Pulmonary artery endothelial cell (primary cell): ENCODE measurements at regions not wholly inside any gene's neighbourhood (a gene's known extent, or its start where the extent isn't known, plus 50 kb on each side); places are given as distances from the start of the nearest gene placed in this dataset.
"Not testable (repeated sequence)": the region's sequence is repeated elsewhere in the genome, so short reads cannot be mapped to it uniquely, and the experiment has no call there.

Source experiments
- DNase-seq: peaks from one replicate; pipeline ENCODE4 v3.0.0-alpha.2; 2011; ENCODE audit warnings: low read depth, low spot score

DNA sequence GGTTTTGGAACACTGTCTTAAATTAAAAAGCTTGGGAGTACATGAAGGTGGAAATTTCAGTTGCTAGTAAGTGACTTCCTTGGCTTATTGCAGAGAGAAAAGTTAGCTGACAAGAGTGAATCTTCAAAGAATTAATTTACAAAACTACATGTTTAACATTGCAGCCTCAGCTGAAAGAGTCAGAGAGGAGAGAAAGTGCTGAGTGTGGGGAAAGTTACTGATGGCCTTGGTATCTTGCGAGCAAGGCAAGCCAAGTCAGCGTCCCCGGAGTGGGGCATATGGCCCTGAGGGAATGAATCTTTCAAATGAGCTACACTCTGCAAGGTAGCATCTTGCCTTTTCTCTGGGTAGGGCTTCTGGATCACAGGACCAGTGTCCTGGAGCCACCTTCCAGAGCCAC lies 131.3 kb downstream of the LPIN1 start:
- no peak for DNase-seq

DNA sequence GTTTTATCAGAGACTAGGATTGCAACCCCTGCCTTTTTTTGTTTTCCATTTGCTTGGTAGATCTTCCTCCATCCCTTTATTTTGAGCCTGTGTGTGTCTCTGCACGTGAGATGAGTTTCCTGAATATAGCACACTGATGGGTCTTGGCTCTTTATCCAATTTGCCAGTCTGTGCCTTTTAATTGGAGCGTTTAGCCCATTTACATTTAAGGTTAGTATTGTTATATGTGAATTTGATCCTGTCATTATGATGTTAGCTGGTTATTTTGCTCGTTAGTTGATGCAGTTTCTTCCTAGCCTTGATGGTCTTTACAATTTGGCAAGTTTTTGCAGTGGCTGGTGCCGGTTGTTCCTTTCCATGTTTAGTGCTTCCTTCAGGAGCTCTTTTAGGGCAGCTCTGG lies 138.8 kb downstream of the LPIN1 start:
- DNase-seq = not testable (repeated sequence)

DNA sequence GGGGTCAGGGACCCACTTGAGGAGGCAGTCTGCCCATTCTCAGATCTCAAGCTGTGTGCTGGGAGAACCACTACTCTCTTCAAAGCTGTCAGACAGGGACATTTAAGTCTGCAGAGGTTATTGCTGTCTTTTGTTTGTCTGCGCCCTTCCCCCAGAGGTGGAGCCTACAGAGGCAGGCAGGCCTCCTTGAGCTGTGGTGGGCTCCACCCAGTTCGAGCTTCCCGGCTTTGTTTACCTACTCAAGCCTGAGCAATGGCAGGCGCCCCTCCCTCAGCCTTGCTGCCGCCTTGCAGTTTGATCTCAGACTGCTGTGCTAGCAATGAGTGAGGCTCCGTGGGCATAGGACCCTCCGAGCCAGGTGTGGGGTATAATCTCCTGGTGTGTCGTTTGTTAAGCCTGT lies 140.5 kb downstream of the LPIN1 start:
- not testable (repeated sequence) for DNase-seq

DNA sequence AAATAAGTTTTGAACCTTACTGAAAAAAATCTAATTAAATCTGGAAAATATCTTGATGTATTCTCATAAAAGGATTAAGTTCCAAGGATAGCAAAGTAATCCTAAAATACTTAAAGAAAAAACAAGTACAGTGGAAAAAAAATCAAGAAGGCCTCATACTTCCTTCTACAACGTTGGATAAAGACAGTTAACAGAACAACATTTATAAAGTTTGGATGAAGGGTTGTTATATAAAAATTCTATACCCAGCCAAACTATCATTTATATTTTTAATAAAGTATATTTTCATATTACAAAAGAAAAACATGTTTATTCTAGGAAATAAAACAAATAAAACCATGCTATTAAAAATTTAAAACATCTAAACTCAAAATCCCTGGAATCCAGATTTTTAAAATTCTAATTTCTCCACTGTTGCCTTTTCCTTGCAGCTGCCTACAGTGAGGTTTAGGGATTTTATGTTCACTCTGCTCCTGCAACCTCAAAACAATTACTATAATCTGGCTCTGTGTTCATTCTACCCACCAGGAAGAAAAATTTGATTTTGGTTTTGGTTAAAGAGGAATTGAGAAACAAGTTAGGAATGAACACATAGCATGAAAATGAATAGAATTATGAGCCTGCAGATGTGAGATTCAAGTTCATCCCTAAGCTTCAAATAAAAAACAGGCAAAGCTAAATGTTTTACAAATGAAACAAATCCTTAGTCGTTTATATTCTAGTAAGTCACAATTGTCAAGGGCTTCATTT lies 142.8 kb downstream of the LPIN1 start:
- no peak for DNase-seq

DNA sequence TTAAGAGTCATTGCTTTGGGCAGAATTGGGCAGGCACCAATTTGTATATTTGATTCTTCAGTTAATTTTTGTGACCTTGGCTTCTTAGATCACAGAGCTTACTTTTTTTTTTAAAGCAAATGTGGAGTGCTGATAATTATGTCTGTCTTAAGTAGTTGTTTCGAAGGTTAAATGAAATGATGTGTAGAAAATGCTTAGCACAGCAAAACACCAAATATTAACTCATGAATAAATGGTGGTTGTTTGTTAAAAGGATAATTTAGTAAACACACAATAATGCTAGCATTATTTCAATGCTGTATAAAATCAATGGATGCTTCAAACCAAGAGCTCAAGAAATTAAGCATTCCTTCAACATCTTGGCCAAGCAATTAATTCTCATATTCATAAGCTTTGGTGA lies 143.4 kb downstream of the LPIN1 start:
- DNase-seq = no peak

DNA sequence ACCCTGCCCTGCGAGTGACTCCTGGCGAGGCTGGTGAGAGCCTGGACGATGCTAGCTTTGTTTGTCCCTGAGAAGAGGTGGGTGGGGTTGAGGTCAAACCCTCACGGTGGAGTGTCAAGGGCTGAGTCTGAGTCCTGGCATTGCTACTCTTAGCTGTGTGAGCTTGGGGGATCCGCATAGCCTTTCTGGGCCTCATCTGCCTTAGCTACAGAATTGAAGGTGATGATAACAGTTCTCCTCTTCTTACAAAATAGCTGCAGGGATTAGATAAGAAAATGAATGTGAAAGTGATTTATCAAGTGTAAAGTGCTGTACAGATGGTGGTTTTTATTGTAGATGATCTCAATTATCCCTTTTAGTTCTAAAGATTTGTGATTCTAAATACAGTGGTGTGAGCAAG lies 144.6 kb downstream of the LPIN1 start:
- DNase-seq = no peak

DNA sequence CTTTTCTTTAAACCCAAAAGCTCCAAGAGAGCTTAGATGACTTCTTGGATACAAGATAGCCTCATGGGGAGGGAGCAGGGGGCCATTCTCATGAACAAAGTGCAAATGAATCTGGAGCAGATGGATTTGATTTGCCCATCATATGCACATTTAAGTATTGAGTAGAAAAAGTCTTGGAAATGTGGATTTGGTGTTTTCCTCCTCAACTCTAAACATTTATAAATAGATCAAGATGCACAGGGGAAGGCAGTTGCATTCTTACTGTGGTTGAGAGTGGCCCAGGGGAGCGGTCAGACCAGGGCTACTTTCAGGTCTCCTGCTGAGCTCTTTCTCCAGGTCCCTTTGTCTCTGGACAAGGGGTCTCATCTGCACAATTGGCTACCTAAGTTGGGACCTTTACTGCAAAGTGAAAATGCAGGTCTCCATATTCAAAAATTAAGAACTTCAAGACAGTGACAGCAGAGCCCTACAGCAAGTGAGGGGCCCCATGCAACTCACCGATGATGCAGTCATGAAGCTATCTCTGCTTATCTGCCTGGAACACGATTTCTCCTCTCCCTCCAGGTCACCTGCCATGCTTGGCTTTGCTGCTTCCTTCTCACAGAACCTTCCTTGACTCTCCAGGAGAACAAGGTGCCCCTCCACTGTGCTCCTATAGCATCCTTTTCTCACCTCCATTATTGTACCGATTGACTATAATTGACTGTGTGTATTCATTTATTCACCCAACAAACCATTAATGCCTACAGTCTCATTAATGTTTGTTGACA lies 145.4 kb downstream of the LPIN1 start:
- no peak for DNase-seq

DNA sequence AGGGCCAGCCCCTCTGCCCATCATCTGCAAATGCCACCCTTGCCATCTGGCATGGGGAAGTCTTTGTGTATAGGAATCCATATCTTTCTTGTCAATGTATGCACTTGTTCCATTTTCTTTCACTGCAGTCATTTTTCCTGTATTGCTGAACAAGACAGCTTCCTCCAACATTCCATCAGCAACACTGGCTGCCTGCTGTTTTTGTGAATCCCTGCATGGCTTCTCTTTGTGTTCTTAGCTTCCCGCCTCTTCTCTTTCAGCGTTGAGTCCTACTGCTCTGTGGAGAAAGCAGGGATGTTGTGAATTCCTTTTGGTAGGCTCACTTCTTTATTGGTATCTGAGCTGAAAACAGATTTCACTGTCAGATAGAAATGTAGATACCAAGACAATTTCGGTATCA lies 150.0 kb downstream of the LPIN1 start:
- no peak for DNase-seq

DNA sequence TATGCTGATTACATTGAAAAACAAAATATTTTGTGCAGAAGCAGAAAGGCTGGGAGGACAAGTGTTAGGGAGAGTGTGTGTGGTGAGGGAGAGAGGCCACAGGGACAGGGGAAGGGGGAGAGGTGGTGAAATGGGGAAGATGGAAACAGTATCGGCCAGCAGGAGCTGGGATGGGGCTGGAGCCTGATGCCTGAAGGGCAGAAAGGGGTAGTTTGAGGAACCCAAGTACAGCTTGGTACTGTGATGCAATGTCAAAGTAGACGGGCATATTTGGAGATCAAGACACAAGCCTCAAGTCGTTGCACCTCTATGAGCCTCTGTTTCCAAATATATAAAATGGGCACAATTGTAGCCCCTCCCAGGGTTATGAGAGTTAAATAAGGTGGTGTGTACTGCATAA lies 152.1 kb downstream of the LPIN1 start:
- no peak for DNase-seq

DNA sequence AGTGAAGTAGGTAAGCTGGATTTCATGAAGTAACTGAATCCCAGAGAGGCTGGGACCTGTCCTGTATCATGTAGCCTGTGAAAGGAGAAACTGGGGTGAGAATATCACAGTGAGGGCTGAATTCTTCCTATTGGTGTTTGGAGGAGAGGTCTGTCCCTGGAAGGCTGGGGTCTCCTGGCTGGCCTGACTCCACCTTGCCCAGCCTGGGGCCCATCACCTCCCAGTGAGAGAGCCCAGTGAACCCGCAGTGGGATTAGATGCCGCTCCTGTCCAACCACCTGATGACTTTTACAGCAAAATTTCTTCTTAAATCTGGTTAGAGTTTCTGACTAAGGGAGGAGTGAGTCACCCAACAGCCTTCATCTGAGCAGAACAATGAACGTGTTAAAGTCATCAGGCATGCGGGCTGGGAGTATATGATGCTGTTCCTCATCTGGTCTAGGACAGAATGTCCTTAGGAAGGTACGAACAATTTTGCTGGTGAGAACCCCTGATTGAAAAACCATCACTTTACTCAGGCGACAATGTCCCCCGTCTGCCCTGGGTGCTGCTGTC lies 152.9 kb downstream of the LPIN1 start:
- DNase-seq = no peak

DNA sequence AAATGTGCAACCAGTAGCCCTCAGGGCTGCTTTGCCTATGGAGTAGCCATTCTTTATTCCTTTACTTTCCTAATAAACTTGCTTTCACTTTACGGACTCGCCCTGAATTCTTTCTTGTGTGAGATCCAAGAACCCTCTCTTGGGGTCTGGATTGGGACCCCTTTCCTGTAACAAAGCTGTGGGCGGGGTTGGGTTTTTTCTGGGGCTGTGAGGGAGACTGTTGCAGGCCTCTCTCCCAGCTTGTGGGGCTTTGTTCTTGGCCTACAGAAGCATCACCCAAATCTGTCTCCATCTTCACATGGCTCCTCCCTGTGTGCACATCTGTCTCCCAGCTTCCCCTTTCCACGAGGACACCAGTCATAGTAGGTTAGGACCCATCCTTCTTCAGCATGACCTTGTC lies 154.5 kb downstream of the LPIN1 start:
- not testable (repeated sequence) for DNase-seq

DNA sequence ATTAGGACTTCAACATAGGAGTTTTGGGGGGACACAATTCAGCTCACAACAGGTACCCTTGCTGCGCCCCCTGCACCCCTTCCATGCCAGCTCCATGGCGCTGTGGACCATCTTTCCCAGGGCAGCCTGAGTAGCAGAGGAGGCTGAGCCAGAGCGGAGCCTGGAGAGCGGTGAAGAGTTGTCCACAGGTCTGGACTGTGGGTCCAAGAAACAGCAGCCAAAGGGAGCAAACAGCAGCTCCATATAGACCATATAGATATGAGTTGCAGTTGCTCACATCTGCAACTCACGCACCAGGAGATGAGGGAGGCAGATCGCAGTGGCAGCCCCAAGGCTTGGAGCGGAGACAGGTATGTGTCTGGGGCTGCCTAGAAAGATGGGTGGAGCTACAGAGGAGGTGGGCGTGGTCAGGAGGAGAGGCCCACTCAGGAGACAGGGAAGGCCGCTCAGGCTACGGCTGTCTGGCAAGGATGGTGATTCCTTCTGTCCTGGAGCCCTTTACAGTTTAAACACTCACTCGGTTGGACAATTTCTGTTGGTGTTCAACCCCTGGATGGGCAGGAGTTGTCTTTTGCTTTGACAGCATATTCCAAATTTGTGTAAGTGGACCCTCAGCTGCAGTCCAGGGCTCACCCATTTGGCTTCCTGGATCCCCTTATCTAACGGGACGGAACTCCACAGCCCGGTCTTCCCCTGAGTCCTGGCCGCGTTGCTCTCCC lies 155.1 kb downstream of the LPIN1 start:
- DNase-seq = no peak

DNA sequence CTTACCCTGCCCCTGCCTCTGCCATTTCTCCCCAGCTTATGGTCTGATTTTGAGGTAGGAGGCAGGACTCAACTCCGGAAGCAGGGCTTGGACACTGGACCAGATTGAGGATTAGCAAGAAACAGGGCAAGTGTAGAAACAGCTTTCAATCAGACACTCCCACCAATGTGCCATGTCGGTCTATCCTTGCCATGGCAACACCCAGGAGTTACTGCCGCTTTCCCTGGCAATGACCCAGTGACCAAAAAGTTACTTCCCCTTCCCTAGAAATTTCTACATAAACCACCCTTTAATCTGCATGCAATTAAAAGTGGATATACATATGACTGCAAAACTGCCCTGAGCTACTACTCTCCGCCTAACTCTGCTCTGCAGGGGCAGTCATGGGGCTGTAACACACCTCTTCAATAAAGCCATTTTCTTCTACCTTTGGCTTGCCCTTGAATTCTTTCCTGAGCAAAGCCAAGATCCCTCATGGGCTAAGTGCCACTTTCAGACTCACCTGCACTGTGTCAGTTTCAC lies 156.7 kb downstream of the LPIN1 start:
- DNase-seq = no peak

DNA sequence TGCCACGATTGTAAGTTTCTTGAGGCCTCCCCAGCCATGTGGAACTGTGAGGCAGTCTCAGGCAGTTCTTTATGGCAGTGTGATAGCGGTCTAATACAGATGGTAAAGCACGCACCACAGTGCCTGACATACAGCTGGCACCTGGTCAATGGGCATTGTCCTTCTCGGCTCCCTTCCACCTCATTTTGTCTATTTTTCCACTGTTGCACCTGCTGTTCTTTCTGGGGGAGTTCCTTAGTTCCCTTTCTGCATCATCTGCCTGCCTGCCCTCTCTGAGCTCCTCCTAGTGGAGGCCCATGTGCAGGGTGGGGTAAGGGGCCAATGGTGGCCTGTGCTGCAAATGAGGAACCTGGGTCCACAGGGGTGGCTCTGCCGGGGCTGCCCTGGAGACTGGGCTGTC lies 157.6 kb downstream of the LPIN1 start:
- DNase-seq = no peak

DNA sequence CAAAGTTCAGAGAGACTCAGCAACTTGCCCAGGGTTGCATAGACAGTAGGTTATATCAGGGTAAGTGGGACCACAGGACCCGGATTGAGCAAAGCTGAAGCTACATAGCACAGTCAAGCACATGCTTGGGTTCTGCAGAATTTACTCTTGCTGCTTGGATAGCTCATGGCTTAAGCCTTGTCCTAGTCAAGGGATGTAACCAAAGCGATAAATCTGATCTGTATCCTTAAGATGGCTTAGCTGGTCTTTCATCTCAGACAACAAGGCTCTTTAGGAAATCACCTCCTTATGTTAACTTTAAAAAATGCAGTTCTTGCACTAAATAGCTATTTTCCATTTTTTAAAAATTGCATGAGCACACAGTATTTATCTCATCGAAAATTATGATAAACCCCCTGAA lies 158.5 kb downstream of the LPIN1 start:
- DNase-seq = no peak

DNA sequence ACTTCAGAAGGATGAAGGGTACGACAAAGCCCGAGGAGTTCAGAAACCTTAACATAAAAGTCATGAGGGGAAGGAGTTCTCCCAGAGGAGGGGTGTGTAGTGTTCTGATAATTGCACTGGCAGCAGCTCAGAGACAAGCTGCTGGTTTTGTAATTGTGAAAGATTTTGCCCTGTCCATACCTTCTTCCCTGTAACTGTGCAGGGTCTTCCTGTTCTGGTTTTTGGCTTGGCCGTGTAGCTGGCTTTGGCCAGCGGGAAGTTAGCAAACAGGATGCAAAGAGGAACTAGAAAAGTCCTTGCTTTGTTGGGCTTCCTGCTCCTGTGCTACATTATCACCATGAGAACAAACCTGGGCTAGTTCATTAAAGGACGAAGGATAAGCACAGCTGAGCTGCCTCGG lies 160.8 kb downstream of the LPIN1 start:
- no peak for DNase-seq

DNA sequence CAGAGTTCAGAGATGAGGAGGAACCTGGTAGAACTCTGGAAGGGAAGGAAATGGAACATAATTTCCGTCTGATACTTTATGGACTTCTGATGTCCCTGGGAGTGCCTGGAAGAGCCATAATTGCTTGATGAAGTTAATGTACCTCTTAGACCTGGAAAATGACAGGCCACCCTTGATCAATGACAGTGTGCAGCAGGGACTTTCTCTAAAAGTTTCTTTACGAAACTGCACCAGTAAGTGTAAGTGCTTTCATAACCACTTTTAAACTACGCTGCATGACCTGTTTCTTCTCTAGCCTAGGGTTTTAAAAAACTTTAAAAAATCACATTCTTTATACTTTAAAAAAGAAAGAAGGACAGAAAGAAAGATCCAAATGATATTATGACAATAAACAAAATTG lies 164.5 kb downstream of the LPIN1 start:
- no peak for DNase-seq

DNA sequence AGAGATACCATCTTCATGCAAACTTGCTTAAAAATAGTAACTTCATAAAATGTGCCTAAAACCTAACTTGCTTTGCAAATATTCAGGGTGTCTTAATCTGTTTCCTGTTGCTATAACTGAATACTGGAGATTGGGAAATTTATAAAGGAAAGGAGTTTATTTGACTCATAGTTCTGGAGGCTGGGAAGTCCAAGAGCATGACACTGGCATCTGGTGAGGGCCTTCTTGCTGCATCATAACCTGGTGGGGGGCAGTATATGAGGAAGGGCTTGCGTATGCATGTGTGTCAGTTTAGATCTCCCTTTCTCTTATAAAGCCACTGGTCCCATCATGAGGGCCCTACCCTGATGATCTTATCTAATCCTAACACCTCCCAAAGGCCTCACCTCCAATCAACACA lies 166.5 kb downstream of the LPIN1 start:
- DNase-seq = no peak

DNA sequence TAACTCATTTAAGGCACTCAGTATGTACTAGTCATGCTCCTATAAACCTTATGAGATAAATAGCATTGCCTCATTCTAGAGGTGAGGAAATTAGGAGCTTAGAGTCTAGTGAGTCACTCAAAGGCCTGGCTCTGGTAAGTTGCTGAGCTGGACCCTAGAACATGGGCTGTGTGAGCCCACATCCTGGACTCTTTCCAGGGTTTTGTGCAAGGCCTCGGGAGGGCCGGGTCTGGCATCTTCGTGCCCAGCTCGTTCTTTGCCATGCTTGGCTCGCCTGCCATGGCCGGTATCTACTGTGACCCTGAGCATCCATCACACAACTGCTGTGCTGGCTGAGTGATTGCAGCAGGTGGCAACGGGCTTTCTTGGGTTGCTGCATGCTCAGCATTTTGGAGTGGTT lies 168.0 kb downstream of the LPIN1 start:
- DNase-seq = no peak

DNA sequence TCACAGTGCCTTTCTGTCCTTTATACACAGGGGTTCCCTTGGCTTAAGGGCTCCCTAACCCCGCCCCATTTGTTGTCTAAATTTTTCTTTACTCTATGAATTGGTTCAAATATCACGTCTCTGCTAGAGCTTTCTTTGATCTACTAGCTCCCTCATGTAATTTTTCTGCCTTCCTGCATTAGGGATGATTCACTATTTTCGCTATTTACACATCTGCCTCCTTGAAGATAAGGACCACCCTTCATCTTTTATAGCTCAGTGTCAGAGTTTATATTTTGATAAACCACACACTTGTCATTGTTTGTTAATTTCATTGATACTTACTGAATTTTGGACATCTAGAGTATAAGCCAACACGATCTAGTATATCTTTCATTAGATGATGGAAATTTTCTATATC lies 169.2 kb downstream of the LPIN1 start:
- no peak for DNase-seq

DNA sequence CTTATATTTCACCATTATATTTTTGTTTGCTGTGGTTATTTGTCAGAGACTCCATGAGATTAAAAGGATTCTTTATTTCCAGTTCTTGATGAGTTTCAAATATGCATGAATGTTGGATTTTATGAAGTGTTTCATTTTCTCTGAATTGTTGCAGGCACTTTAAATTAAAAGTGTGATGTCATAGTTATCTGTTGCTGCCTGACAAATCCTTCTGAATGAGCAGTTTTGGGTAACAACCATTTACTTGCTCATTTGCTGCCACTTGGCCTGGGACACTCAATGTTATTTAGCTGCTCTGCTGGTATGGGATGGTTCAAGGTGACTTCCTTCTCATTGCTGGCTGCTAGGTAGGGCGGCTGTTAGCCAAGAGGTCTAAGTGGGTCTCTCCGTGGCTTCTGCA lies 173.5 kb downstream of the LPIN1 start:
- DNase-seq = no peak

DNA sequence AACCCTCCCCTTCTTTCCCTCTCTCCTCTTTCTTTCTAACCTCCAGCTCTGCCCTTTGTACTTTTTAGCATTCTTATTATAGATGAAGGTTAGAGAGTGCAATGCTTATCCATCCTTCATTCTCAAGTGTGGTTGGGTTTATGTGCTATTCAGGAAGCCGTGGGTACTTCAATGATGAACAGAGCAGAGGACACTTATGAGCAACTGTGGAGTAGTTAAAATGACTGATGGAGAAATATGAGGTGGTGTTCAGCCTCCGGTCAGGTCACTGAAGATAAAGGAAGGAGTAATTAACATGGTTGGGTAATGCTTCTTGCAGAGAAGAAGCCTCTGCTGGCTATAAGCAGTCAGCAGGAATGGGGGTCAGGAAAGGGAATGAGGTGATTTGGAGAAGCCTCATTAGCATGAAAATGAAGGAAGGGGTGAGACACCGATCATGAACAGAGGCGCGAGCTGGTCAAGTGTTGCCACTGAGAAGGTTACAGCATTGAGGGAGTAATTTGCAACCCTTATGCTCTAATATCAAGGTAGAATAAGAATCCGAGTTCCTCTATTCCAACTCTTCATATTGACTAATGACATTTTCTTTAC lies 174.7 kb downstream of the LPIN1 start:
- no peak for DNase-seq
